Lower lobe of right lung (tissue), 2 donors: ENCODE measurements at regions not wholly inside any gene's neighbourhood (a gene's known extent, or its start where the extent isn't known, plus 50 kb on each side); places are given as distances from the start of the nearest gene placed in this dataset.
A peak's percentile ranks its signal among the peaks of the same experiment; 100 is the strongest.
"Not testable (repeated sequence)": the region's sequence is repeated elsewhere in the genome, so short reads cannot be mapped to it uniquely, and the experiment has no call there.

ENCODE experiments used
- ATAC-seq, 2 donors: fragments of 200-7000 bp; cut with Tn5 transposase; one replicate each; pipeline ENCODE4 v1.9.1; 2020 to 2022; ENCODE audit warnings: mild to moderate bottlenecking in 2 of 2, moderate library complexity in 2 of 2
- DNase-seq: peaks from one replicate; pipeline ENCODE4 v3.0.0-alpha.2; 2020
- H3K27ac ChIP-seq: fragments of 200-600 bp; one replicate; pipeline ENCODE4 v1.8.0; 2022
- H3K27me3 ChIP-seq: fragments of 200-600 bp; one replicate; pipeline ENCODE4 v1.8.0; 2022; ENCODE audit warnings: low read depth
- H3K36me3 ChIP-seq: fragments of 200-600 bp; one replicate; pipeline ENCODE4 v1.8.0; 2022; ENCODE audit warnings: mild to moderate bottlenecking
- H3K4me1 ChIP-seq: fragments of 200-600 bp; one replicate; pipeline ENCODE4 v1.8.0; 2022
- H3K4me3 ChIP-seq: fragments of 200-600 bp; one replicate; pipeline ENCODE4 v1.8.0; 2022; ENCODE audit warnings: mild to moderate bottlenecking
- H3K9me3 ChIP-seq: fragments of 200-600 bp; one replicate; pipeline ENCODE4 v1.8.0; 2022
- intact Hi-C: fragments of 100-400 bp; cut with DNase I; formaldehyde crosslinking; loops from one replicate; pipeline ENCODE4 v1.11.0; 2022
- donor health status: DM: no; HTN: yes; CAD: no; lungs with severe emphysema.

DNA sequence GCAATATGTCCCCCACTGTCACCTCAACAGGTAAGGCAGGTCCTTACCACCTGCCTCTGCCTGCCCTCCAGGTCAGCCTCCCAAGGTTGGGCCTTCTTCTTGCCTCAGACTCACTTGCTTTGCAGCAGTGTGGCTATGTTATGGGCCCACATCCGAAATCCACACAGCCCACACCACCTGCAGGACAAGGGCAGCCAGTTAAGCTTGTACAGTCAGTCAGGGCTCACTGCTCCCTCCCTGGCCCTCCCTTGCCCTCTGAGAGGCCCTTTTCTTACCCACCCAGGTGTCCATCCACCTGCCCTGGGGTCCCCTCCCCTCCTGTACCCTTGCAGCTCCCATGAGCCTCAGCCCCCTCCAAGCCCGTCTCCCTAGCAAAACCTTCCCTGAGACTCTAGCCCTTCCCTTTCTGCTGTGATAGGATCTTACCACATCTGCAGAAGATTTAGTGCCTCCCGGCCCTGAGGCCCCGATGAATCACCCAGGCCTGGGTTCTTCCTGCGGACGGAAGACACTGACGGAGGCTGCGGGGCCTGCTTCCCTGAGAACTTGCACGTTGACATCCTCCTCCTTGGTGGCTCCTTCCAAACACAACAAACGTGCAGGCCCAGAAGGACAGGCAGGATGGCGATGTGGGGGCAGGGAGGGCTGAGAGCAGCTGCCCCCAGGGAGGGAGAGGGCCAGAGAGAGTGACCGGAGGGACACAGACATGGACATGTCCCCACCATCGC lies 5466.2 kb upstream of the TPTE start:
- H3K27me3 ChIP-seq, DNase-seq, H3K4me1 ChIP-seq, H3K9me3 ChIP-seq, H3K27ac ChIP-seq, H3K4me3 ChIP-seq, H3K36me3 ChIP-seq, intact Hi-C loops: not testable (repeated sequence)
- ATAC-seq, result peak; percentile 48 to 61

DNA sequence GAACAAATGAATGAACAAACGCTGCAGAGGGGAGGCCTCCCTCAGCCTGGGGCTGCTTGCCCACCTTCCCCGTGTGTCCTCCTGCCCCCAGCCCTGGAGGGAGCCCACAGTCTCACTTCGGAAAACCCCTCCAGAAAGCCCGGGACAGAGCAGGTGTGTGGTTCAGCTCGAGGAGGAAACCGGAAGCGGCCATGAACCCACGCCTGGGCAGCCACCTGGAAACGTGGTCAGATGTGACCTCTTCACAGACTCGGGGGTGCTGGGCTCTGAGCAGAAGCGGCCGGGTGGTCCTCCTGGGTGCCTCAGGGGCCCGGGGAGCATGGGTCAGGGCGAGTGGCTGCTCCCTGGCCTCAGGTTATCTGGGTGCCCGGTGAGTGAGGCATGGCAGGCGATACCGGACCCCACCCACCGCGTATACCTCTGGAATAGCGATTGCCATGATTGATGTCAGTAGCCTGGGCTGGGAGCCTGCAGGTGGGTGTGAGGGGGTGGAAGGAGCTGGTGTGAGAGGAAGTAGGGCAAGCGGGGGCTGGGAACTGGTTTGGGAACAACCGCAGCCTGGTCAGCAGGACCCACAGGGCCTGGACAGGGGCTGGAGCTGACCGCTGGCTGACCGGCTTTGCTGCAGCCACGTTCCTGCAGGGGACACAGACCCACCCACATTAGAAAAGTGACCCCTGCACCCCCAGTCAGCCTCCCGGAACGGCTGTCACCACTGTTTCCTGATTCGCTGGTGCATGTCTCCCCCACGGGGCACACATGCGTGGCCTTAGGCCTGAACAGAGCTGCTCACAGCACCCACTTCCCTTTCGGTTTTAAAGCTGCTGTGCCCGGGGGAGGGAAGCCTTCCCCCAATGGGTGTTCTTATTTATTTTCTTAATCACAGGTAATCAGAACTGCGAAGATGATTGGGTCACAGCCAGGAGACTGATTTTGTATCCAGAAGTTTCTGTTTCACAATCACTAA lies 5465.1 kb upstream of the TPTE start:
- not testable (repeated sequence) for H3K36me3 ChIP-seq
- peak; percentile 78 for ATAC-seq

DNA sequence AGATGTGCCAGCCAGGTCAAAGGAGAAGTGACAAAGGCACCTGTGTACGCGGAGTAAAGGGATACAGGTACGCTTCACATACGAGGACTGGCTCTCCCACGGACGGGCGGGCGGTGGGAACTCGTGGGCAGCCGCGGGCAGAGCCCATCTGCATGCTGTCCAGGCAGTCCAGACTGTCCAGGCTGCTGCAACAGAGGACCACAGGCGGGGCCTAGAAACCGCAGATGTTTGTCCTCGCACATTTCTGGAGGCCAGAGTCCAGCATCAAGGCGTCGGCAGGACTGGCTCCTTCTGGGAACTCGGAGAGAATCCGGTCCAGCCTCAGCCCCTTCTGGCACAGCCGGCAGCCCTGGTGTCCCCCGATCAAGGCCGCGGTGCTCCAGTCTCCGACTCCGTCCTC lies 5464.3 kb upstream of the TPTE start:
- H3K4me3 ChIP-seq, DNase-seq, H3K9me3 ChIP-seq, intact Hi-C loops, H3K4me1 ChIP-seq, H3K36me3 ChIP-seq, H3K27ac ChIP-seq, H3K27me3 ChIP-seq: not testable (repeated sequence)
- ATAC-seq, result peak in 1 of 2 donors; percentile 45

More for the DNA sequence above, 5465.1 kb upstream of the TPTE start:
- H3K27me3 ChIP-seq, H3K4me1 ChIP-seq, DNase-seq, H3K27ac ChIP-seq, H3K9me3 ChIP-seq, intact Hi-C loops, H3K4me3 ChIP-seq: not testable (repeated sequence)

DNA sequence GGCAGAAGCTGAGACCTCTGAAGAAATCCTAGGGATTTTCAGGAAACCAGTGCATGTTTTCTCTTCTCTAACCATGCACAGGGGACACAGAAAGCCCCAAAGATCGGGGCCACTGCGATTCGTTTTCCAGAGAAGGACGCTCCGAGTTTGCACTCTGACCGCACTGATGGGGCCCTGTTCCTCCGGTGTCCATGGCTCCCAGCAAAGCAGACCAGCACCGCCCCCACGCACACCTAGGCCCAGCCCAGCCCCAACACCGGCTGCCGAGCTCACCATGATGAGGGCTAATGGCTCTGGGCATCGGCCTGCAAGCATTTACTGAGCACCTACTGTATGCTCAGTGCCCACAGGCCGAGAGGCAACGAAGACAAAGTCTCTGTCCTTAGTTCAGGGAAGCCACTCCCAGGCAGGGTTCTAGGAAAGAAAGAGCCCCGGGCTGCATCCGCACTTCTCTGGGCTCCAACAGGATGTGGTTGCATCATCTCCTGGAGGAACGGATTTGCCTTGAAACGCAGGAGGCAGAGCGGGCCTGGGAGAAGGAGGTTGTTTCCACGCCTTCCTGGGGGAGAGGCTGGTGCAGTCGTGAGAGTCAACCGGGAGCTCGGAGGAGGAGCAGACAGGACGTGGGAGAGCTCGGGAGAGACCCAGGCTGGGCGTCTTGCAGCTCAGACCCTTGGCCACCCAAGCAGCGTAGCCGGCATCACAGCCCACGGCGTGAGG lies 5460.9 kb upstream of the TPTE start:
- intact Hi-C loops, H3K9me3 ChIP-seq, H3K27ac ChIP-seq, ATAC-seq, H3K4me1 ChIP-seq, DNase-seq, H3K27me3 ChIP-seq, H3K4me3 ChIP-seq, H3K36me3 ChIP-seq: not testable (repeated sequence)

DNA sequence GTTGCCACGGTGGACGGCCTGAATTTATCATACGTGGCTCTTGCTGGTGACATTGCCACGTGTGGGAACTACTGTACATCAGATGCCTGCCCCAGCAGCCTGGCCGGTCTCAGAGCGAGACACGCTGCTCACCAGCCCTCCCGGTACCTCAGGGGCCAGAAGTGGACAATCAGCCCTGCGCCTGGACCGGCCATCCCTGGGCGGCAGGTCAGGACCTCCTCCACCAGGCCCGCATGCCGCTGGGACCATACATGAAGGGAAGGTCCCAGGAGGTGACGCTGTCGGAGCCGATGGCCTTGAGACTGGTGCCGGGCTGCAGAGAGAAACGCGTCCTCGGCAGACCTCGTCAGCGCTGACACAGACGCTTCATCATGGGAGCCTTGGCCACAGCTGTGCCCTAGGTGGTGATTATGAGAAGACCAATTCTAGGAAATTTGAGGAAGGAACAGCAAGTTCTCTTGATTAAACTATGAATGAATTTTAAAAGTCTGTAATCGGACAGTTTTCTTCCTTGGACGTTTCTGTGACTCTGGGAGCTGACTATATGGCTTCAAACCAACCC lies 5456.7 kb upstream of the TPTE start:
- DNase-seq (peak; percentile 45), ATAC-seq (peak; percentile 41 to 65)
- H3K36me3 ChIP-seq, H3K27me3 ChIP-seq, H3K4me3 ChIP-seq, H3K27ac ChIP-seq, H3K4me1 ChIP-seq, H3K9me3 ChIP-seq, intact Hi-C loops: not testable (repeated sequence)

DNA sequence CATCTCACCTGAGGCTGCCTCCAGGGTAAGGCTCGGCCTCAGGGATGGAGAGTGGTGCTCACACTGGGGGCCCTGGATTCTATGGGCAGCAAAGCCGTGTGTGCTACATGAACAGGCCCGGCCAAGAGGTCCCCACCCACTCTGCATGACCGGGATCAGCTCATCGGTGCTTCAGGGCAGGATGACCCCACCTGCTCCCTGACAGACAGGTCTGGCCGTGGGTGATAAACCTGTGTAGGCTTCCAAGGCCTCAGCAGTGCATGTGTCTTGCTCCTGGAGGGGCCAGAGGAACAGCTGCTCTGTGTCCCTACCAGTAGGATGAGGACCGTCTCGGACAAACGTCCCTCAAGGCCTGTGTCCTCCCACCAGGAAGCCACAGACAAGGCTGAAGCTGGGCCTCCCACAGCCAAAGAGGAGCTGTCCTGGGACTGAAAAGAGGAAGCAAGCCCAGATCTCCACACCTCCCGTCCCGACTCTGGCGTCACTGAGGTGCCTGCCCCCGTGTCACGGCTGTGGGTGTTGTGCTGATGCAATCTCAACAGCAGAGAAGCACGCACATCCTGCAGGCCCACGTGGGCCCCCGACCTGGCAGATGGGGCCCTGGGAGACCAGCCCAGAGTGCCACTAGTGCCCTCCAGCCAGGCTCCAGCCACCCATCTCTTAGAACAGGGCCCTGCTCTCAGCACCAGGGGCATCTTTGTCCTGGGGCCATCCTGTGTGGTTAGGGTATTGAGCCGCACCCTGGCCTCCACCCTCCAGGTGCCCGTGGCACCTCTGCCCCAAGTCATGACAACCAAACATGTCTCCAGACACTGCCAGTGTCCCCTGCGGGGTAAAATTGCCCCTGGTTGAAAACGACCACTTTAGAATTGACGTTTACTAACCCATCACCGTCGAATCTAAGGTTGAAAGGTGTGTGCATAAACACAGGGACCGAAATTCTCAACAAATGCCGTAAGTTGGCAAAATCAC lies 5455.9 kb upstream of the TPTE start:
- H3K9me3 ChIP-seq, H3K27me3 ChIP-seq, H3K36me3 ChIP-seq, H3K4me3 ChIP-seq, intact Hi-C loops, H3K27ac ChIP-seq, H3K4me1 ChIP-seq: not testable (repeated sequence)
- DNase-seq (peak; percentile 85), ATAC-seq (peak; percentile 84 to 90)

DNA sequence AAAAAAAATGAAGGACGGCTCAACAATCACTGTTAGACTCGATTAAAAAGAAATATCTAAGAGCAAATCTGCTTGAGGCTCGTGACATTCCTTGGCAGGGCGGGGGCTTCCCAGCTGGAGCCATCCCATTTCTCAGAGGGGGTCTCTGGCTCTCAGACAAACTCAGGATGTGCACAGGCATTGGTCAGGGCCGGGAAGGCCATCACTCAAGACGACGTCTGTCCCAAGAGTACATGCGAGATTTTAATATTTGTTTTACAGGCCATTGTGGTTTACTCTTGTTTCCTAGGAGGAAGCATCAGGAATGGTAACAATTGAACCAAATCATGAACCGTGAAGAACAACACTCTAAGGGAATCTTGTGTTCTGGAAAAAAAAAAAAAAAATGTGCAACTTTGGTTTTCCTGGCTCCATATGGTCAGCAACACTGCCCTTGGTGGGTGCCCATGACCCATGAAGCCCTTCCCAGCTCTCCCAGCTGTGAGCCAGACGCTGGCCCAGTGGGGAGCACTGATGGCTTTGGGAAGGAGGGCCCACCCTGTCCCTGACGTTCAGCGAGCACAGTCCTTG lies 5454.6 kb upstream of the TPTE start:
- H3K27ac ChIP-seq, H3K4me1 ChIP-seq, H3K36me3 ChIP-seq, DNase-seq, intact Hi-C loops, H3K27me3 ChIP-seq, H3K9me3 ChIP-seq, H3K4me3 ChIP-seq, ATAC-seq: not testable (repeated sequence)

DNA sequence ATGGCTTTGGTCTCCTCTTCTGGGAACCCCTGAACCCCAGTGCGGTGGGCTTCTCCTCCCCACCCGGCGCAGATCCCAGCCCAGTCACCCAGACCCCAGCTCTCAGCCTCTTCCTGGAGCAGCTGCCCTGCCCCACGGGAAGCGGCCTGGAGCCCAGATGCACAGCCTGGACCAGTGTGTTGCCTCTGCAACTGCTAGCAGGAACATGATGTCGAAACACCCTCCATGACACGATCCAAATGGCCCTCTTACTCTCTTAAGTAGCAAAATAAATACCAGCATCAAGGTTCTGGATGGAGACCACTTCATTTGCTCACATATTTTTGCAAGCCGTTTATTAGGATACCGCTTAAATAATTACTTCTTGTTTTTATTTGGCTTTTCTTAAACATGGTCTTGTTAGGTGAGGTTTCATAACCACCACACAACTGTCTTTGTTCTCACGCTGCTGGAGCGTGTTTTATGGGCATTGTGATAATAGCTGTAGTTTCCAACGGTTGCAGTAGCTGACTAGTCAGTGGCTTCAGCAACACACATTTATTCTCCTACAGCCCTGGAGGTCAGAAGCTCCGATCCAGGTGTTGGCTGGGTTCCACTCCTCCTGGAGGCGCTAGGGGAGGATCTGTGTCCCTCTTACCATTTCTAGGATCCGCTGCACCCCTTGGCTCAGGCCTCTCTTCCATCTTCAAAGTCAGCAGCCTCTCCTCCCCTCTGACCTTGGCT lies 5453.9 kb upstream of the TPTE start:
- H3K27me3 ChIP-seq, H3K36me3 ChIP-seq, H3K27ac ChIP-seq, DNase-seq, H3K4me1 ChIP-seq, intact Hi-C loops, H3K4me3 ChIP-seq, H3K9me3 ChIP-seq: not testable (repeated sequence)
- peak in 1 of 2 donors; percentile 36 for ATAC-seq

DNA sequence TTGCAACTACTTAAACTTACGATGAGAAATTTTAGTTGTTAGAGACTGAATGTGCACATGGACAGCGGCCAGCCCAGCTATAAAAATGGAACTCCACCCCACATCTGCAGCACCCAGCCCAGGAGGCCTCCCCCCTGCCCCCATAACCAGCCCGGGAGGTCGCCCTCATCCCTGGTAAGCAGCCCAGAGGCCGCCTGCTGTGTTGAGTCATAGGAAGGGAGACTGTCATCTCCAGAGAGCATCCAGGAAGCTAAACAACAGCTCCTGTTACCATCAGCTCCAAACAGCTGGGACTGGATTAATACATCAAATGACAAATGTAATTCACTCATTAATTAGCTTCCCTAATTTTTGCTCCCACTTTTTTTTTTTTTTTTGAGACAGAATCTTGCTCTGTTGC lies 5452.7 kb upstream of the TPTE start:
- intact Hi-C loops, DNase-seq, H3K27me3 ChIP-seq, H3K36me3 ChIP-seq, H3K9me3 ChIP-seq, H3K4me1 ChIP-seq, H3K27ac ChIP-seq, H3K4me3 ChIP-seq: not testable (repeated sequence)
- ATAC-seq, result peak in 1 of 2 donors; percentile 39

DNA sequence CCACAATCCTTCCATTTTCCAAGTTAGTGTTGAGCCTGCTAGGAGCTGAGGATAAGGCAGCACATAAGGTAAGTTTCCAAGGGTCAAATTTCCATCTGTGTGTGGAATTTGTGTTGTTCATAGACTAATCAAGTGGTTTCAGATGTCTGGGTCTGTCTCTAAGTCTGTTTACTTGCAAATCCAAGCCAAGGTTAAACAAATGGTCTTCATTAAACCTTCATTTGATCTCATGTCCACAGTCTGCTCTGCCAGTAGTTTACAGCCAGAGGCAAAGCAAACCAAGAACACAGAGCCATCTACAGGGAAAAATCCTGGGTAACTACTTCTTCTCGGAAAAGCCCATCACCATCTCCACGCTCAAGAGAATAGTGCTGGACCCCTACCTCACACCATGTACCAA lies 5450.2 kb upstream of the TPTE start:
- intact Hi-C loops, H3K36me3 ChIP-seq, H3K4me3 ChIP-seq, DNase-seq, H3K9me3 ChIP-seq, H3K27me3 ChIP-seq, H3K27ac ChIP-seq, H3K4me1 ChIP-seq, ATAC-seq: not testable (repeated sequence)

DNA sequence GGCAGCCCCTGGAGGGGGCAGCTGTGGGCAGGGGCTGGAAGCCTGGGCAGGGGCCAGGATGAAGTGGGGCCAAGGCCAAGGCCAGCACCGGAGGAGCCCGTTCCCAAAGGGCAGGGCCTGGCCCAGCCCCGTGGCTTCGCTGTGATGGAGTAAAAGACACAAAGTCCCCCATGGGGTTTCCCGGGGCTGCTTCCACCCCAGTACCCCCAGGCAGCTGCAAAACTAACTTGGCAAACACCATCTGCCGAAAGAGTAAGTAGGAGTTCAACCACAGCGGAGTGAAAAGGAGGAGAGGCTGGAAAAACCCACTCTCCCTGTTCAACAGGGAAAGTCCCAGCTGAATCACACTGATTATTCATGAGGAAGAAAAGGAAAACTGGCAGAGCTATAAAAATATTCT lies 5444.5 kb upstream of the TPTE start:
- DNase-seq, H3K4me3 ChIP-seq, H3K27me3 ChIP-seq, H3K27ac ChIP-seq, intact Hi-C loops, H3K36me3 ChIP-seq, H3K9me3 ChIP-seq, ATAC-seq, H3K4me1 ChIP-seq: not testable (repeated sequence)

DNA sequence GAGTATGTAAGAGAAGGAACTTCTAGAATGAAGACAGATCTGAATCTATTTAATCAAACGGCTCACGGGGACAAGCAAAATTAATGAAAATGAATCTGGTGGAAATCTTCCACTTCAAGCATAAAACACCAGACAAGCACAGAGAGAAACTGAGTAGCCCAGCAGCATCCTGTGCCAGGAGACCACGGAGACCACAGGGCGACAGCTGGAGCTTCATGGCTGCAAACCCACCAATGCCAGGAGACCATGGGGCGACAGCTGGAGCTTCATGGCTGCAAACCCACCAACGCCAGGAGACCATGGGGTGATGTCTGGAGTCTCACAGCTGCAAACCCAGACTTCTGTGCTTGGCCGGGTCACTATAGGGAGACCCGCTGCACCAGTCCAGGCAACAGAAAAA lies 5442.0 kb upstream of the TPTE start:
- not testable (repeated sequence) for H3K27ac ChIP-seq, ATAC-seq

More for the DNA sequence above, 5442.0 kb upstream of the TPTE start:
- H3K36me3 ChIP-seq, H3K27me3 ChIP-seq, H3K4me3 ChIP-seq, DNase-seq, intact Hi-C loops, H3K9me3 ChIP-seq, H3K4me1 ChIP-seq: not testable (repeated sequence)
